GM12892 (cell line): ENCODE measurements at regions not wholly inside any gene's neighbourhood (a gene's known extent, or its start where the extent isn't known, plus 50 kb on each side); places are given as distances from the start of the nearest gene placed in this dataset.

Source experiments
- POLR2A ChIP-seq: IDR thresholded peaks from 2 replicates; pipeline ENCODE4 v1.6.1; 2011; ENCODE audit warnings: low read depth, low read length, control low read depth
- POLR2AphosphoS5 ChIP-seq: IDR thresholded peaks from 2 replicates; pipeline ENCODE4 v1.6.1; 2011; ENCODE audit warnings: low read depth, low read length, control low read depth

DNA sequence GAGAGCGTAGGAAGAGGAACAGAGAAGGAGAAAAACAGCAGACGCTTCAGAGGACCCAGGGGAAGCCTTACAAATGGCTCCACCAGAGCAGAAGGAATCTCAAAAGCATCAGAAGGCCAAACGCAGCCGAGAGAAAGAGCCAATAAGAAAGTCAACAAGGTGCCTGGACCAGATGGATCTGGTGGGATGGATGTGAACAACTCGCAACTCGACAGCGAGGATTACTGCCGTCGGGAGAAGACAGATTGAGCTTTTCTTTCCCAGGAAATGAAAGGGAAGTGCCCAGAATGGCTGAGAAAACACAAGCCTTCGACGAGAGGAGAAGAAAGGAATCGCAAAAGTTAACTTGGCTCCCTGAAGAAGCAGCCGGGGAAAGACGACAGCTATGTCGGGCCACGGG lies 132.8 kb upstream of the MGMT start:
- TF ChIP-seq POLR2A (no peak), POLR2AphosphoS5 (no peak)
